Ectodermal cell (in vitro differentiated cells): ENCODE measurements at regions not wholly inside any gene's neighbourhood (a gene's known extent, or its start where the extent isn't known, plus 50 kb on each side); places are given as distances from the start of the nearest gene placed in this dataset.

ENCODE experiments used
- H3K27ac ChIP-seq: 2 replicates; pipeline ENCODE4 v1.7.0; 2013; ENCODE audit warnings: mild to moderate bottlenecking, low read depth, low read length; ENCODE audit not compliant: insufficient read depth, poor library complexity, severe bottlenecking
- H3K27me3 ChIP-seq: 2 replicates; pipeline ENCODE4 v1.7.0; 2013; ENCODE audit warnings: mild to moderate bottlenecking, low read length; ENCODE audit not compliant: insufficient read depth, control insufficient read depth, poor library complexity, severe bottlenecking
- H3K36me3 ChIP-seq: one replicate; pipeline ENCODE4 v1.7.0; 2013; ENCODE audit warnings: low read length; ENCODE audit not compliant: control insufficient read depth, insufficient read depth
- H3K4me1 ChIP-seq: one replicate; pipeline ENCODE4 v1.7.0; 2013; ENCODE audit warnings: low read length; ENCODE audit not compliant: control insufficient read depth, insufficient read depth
- H3K4me3 ChIP-seq: 2 replicates; pipeline ENCODE4 v1.7.0; 2013; ENCODE audit warnings: low read depth, low read length, control low read depth; ENCODE audit not compliant: insufficient read depth
- H3K9me3 ChIP-seq: 2 replicates; pipeline ENCODE4 v1.7.0; 2013; ENCODE audit warnings: mild to moderate bottlenecking, low read length, moderate library complexity; ENCODE audit not compliant: control insufficient read depth
- WGBS, 2 experiments: methylation state at CpG; one replicate each; pipeline ENCODE4 v1.1.7; 2013; ENCODE audit warnings: missing lambda C conversion rate in 2 of 2; 5-methylcytosine and 5-hydroxymethylcytosine counted together

- Histone ChIP-seq H3K27me3 (no peaks in the 10 kb centered on the region), H3K36me3 (no peaks in the 10 kb centered on the region), H3K27ac (no peak overlapping the region), H3K9me3 (no peaks in the 10 kb centered on the region), H3K4me1 (no peaks in the 10 kb centered on the region), H3K4me3 (no peak overlapping the region)
- 82 to 92% methylated on average over 2 of the region's 2 CpGs for WGBS, 2 experiments
Observed at GRCh38 chr20:18991012-18991411, 177.4 kb downstream of the SCP2D1 start.

GRCh38 chr20:18992418-18992817, 178.8 kb downstream of the SCP2D1 start:
- no peaks in the 10 kb centered on the region for H3K36me3 ChIP-seq
- no peak overlapping the region for H3K4me3 ChIP-seq
- H3K27ac ChIP-seq = no peak overlapping the region
- no peaks in the 10 kb centered on the region for H3K4me1 ChIP-seq
- no peaks in the 10 kb centered on the region for H3K9me3 ChIP-seq
- WGBS, 2 experiments = 86 to 97% methylated on average over 1 of the region's 1 CpG
- no peaks in the 10 kb centered on the region for H3K27me3 ChIP-seq

GRCh38 chr20:18995455-18995854, 181.9 kb downstream of the SCP2D1 start:
- Histone ChIP-seq H3K9me3 (no peaks in the 10 kb centered on the region), H3K36me3 (no peaks in the 10 kb centered on the region), H3K27me3 (no peaks in the 10 kb centered on the region), H3K27ac (no peak overlapping the region), H3K4me1 (no peaks in the 10 kb centered on the region), H3K4me3 (no peak overlapping the region)
- 96 to 97% methylated on average over 3 of the region's 3 CpGs for WGBS, 2 experiments

GRCh38 chr20:18999086-18999485, 185.5 kb downstream of the SCP2D1 start:
- 93 to 94% methylated on average over 7 of the region's 7 CpGs for WGBS, 2 experiments
- H3K4me3 ChIP-seq = no peak overlapping the region
- H3K4me1 ChIP-seq = no peaks in the 10 kb centered on the region
- H3K9me3 ChIP-seq = no peaks in the 10 kb centered on the region
- H3K36me3 ChIP-seq = no peaks in the 10 kb centered on the region
- no peaks in the 10 kb centered on the region for H3K27me3 ChIP-seq
- no peak overlapping the region for H3K27ac ChIP-seq

GRCh38 chr20:19000078-19000477, 186.5 kb downstream of the SCP2D1 start:
- H3K36me3 ChIP-seq = no peaks in the 10 kb centered on the region
- H3K4me3 ChIP-seq = no peak overlapping the region
- no peaks in the 10 kb centered on the region for H3K4me1 ChIP-seq
- no peaks in the 10 kb centered on the region for H3K27me3 ChIP-seq
- WGBS, 2 experiments = 91 to 95% methylated on average over 7 of the region's 7 CpGs
- no peaks in the 10 kb centered on the region for H3K9me3 ChIP-seq
- H3K27ac ChIP-seq = no peak overlapping the region

- H3K9me3 ChIP-seq = no peaks in the 10 kb centered on the region
- no peaks in the 10 kb centered on the region for H3K27me3 ChIP-seq
- WGBS, 2 experiments = 92 to 96% methylated on average over 1 of the region's 1 CpG
- H3K36me3 ChIP-seq = no peaks in the 10 kb centered on the region
- no peak overlapping the region for H3K4me3 ChIP-seq
- H3K4me1 ChIP-seq = no peaks in the 10 kb centered on the region
- H3K27ac ChIP-seq = no peak overlapping the region
Observed at GRCh38 chr20:19001177-19001576, 187.6 kb downstream of the SCP2D1 start.

- H3K4me3 ChIP-seq = no peak overlapping the region
- H3K4me1 ChIP-seq = no peaks in the 10 kb centered on the region
- no peaks in the 10 kb centered on the region for H3K9me3 ChIP-seq
- no peak overlapping the region for H3K27ac ChIP-seq
- no peaks in the 10 kb centered on the region for H3K27me3 ChIP-seq
- WGBS, 2 experiments = 95 to 97% methylated on average over 3 to 4 of the region's 5 CpGs
- H3K36me3 ChIP-seq = no peaks in the 10 kb centered on the region
Observed at GRCh38 chr20:19003366-19004336, 190.1 kb downstream of the SCP2D1 start.

GRCh38 chr20:19004975-19005374, 191.4 kb downstream of the SCP2D1 start:
- H3K9me3 ChIP-seq = no peaks in the 10 kb centered on the region
- no peaks in the 10 kb centered on the region for H3K4me1 ChIP-seq
- H3K36me3 ChIP-seq = no peaks in the 10 kb centered on the region
- no peak overlapping the region for H3K4me3 ChIP-seq
- no peak overlapping the region for H3K27ac ChIP-seq
- WGBS, 2 experiments = 85 to 92% methylated on average over 6 of the region's 6 CpGs
- no peaks in the 10 kb centered on the region for H3K27me3 ChIP-seq

- H3K36me3 ChIP-seq = no peaks in the 10 kb centered on the region
- WGBS, 2 experiments = 69 to 73% methylated on average over 5 of the region's 5 CpGs
- no peak overlapping the region for H3K27ac ChIP-seq
- no peaks in the 10 kb centered on the region for H3K9me3 ChIP-seq
- H3K27me3 ChIP-seq = no peaks in the 10 kb centered on the region
- no peaks in the 10 kb centered on the region for H3K4me1 ChIP-seq
- H3K4me3 ChIP-seq = no peak overlapping the region
Observed at GRCh38 chr20:19008497-19008896, 194.9 kb downstream of the SCP2D1 start.

- no peaks in the 10 kb centered on the region for H3K4me1 ChIP-seq
- WGBS, 2 experiments = 93 to 94% methylated on average over 4 of the region's 4 CpGs
- H3K9me3 ChIP-seq = no peaks in the 10 kb centered on the region
- no peaks in the 10 kb centered on the region for H3K36me3 ChIP-seq
- H3K4me3 ChIP-seq = no peak overlapping the region
- no peaks in the 10 kb centered on the region for H3K27me3 ChIP-seq
- H3K27ac ChIP-seq = no peak overlapping the region
Observed at GRCh38 chr20:19009081-19009688, 195.6 kb downstream of the SCP2D1 start.
